NCI-H1092 (cell line): ENCODE measurements at regions not wholly inside any gene's neighbourhood (a gene's known extent, or its start where the extent isn't known, plus 50 kb on each side); places are given as distances from the start of the nearest gene placed in this dataset.

Experiments used
- DNase-seq: peaks from one replicate; lab custom pipeline; 2025; lab: John Stamatoyannopoulos, UW

GRCh38 chr18:32542221-32542798 lies 71.6 kb upstream of the GAREM1 start:
- no peak for DNase-seq

- DNase-seq, result no peak
These were observed 60.4 kb upstream of the GAREM1 start for GRCh38 chr18:32530947-32531651.

GRCh38 chr18:32529722-32530420 lies 59.2 kb upstream of the GAREM1 start:
- DNase-seq, result no peak

GRCh38 chr18:32520771-32521170 lies 50.1 kb upstream of the GAREM1 start:
- DNase-seq, result no peak
